ENCODE measurements at regions not wholly inside any gene's neighbourhood (a gene's known extent, or its start where the extent isn't known, plus 50 kb on each side); places are given as distances from the start of the nearest gene placed in this dataset.

DNA sequence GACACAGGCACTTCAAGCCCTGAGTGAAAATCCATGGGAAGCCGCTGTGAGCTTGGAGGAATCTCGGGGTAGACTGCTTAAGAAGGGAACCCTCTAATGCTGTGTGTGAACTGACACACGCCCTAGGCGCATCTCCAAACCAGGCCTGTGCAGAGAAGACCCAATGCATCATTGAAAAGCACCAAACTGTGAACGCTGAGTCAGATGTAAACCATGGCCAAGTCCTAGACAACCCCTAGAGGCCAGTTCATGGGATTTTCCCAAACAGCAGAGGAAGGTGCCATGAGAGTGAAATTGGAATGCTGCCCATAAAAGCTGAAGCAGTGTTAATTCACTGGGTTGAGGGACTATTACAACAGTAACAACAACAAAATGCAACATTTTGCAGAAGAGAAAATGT is 296.5 kb downstream of the SMOC2 start:
- no peak for DNase-seq

DNA sequence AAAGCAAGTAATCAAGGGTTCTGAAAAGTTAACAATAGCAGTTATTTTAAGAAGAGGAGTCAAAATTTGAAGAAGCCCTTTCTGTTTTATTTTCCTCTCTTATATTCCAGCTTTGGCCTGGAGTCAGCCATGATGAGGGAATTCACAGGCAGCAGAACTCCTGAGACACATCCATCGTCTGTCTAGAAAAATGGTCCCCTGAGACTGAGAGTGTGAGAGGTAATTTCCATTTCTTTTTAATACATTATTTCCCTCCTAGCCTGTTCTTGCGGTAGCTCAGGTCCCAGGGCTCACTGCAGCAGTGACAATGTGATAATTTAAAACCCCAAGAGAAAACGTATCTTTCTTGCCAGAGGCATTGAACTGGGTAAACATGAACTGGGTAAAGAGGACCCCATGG is 296.0 kb downstream of the SMOC2 start:
- DNase-seq, result no peak

DNA sequence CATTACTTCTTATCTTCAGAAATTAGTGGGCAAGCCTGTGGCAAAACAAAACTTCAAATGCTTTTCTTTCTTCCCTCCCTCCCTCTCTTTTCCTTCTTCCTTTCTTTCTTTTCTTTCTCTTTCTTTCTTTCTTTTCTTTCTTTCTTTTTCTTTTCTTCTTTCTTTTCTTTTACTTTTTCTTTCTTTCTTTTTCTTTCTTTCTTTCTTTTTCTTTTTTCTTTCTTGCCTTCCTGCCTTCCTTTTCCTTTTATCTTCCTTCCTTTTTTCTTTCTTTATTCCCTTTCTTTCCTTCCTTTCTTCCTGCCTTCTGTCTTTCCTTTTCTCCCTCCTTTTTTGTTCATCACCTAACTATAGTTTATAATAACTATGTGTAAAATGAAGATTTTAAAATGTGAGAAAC is 295.1 kb downstream of the SMOC2 start:
- no peak for DNase-seq

DNA sequence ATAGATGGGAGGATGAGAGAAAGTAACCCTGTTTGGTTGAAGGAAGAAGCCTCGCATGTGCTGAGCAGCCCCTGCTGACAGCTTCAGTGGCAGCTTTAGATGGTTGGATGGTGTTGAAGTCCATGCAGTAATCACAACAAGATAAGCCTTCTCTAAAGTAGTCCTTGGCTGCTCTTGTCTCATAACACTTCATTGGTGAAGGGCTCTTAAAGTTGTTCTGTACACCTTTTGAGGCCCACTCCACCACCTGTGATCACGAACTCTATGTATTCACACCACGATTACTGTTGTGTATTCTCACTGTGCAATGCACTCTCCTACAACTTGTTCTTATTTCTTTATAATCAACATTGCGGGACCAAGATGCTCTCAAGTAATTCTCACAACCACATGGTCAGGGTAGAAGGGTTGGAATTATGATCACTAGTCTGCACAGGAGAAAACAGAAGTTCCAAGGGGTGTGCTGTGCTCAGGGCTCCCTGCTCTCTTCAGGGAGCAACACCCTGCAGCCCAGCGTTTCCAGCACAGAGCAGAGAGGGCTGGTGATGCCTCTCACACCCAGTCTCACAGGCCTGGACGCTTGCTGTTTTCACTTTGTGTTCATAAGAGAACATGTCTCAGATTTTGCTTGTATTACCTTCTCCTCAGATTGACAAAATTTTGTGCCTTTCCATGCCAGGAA is 294.4 kb downstream of the SMOC2 start:
- DNase-seq, result no peak

DNA sequence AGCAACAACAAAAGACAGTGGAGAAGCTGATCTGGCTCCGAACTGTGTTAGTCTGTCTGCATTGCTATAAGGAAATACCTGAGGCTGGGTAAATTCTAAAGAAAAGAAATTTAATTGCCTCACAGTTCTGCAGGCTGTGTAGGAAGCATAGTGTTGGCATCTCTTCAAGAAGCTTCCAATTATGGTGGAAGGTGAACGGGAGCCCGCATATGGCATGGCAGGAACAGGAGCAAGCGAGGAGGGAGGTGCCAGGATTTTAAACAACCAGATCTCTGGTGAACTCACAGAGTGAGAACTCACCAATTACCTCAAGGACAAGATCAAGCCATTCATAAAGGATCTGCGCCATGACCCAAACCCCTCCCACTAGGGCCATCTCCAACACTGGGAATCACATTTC is 293.5 kb downstream of the SMOC2 start:
- no peak for DNase-seq

DNA sequence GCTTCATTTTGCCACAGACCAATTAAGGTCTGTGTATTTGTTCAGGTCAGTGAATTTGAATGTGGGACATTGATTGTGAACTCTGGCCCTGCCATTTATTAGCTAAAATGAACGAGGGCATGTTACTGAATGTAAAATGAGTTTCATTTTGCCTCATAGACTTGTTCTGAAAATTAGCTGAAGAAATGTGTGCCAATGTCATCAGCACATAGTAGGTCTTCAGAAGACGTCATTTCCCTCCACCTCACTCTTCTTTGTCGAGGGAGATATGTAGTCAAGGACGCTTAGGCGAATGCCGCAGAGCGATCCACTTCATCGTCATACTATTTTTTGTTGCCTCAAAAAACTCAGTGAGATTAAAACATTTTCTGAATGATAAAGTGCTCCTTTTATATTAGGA is 291.7 kb downstream of the SMOC2 start:
- DNase-seq, result no peak

DNA sequence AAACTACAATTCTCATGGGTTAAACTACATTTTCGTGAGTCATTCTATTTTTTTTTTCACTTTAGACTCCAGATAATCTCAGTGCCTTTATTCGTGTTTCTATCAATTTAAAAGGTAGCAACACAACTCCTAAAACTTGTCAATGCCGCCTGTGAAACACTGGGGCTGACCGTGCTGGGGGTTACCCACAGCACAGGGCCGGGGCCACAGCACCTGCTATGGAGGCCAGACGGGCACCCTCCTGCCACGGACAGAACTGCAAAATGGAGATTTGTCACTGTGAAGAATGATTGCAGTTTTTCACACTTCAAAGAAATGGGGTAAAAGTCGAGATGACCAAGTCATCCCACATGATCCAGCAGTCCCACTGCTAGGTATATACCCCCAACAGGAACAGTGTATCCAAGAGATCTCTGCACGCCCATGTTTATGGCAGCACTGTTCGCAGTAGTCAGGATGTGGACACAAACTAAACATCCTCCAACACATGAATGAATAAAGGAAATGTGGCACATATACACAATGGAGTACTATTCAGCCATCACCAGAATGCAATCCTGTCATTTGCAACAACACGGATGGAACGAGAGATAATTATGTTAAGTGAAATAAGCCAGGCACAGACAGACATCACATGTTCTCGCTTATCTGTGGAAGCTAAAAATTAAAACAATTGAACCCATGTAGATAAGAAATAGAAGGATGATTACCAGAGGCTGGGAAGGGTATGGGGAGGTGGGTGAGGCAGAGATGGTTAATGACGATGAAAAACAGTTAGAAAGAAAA is 290.1 kb downstream of the SMOC2 start:
- no peak for DNase-seq

DNA sequence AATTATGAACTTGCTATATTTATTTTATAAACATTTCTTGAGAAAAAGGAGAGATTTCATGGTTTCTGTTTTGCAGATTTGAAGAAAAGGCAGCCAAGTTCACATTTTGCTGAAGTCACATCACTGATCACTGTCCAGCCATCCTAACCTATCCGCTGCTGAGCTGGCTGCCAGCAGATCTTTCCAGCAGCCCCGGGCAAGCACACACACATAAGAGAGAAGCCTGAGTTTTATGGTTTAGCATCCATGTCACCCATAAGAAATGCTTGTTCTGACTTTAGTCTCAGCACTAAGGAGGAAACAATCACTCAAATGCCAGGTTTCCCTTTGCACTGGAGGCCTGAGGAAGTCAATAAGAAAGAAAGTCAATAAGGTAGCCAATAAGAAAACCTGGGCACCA is 287.1 kb downstream of the SMOC2 start:
- no peak for DNase-seq

DNA sequence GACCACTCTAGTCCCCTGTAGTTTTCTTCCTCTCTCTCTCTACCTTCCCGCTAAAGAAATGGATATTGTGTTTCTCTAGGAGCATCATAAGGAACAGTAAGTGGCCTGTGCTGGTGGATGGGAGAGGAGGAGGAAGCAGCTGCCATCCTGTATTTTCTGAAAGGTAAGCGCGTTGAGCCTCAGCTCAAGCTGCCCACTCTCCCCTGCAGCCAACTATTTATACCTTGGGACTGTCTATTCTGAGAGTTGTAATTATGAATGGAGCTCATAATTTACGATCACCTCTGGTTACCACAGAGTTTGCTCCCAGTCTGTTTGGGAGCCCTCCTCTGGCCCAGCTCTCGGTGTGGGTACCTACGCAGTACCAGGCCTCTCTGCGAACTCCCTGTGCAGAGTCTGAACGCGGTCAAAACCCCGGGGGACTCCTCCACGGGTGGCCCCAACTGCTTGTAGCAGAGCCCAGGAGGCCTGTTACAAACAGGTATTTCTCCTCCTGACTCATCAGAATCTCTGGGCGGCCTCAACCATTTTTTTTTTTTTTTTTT is 285.4 kb downstream of the SMOC2 start:
- DNase-seq, result no peak

DNA sequence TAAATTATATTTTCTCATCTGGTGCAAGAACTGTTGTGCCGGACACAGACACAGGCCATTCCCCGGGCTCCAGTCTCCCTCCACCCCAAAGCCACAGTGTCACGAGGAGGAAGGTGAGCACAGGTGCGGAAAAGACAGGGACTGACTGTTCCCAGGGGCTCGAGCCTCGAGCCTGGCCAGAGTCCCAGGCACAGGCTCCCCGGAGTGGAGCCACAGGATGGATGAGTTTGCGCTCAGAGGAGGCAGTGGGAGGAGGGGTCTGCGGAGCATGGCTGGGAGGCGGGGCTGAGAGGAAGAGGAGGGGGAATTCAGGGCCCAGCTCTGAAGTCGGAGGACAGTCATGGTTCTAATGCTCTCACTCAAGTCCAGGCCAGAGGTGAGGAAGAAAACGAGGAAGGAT is 284.8 kb downstream of the SMOC2 start:
- no peak for DNase-seq

DNA sequence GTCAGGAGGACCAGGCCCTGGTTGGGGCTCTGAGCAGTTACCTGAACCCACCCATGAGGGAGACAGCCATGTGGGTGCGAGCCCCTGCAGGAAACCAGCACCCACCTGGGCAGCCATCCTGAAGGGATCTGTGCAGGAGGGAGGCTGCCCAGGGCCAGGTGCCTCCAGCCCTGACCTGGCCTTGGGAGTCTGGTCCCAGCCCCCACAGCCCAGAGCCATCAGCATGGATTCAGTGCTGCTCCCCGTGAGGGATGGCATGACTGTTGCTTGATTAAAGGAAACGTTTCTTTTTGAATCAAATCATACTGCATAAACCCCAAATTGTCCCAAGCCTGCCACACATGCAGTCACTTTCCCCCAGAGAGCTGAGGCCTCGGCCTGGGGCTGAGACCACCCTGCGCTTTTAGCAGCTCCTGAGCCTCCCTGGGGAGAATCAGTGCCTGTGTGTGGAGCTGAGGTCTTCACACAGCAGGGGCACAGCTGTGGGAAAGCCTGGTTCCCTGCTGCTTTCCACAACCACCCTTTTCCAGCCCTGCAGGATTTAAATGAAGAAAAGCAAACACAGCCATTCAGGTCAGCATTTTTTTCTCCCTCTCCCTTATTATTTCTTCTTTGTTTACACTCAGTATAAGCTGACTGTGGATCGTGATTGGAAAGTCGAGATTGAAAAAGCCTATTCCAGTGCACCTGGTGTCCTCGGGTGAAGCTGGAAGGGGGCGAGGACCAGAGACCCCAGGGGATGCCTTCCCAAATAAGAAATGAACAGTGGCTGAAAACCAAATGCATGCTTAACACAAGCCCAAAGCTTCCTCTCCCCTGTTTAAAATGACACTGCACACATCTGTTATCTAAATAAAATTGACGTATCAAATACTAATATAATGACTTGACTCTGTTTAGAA is 283.9 kb downstream of the SMOC2 start:
- DNase-seq, result no peak

DNA sequence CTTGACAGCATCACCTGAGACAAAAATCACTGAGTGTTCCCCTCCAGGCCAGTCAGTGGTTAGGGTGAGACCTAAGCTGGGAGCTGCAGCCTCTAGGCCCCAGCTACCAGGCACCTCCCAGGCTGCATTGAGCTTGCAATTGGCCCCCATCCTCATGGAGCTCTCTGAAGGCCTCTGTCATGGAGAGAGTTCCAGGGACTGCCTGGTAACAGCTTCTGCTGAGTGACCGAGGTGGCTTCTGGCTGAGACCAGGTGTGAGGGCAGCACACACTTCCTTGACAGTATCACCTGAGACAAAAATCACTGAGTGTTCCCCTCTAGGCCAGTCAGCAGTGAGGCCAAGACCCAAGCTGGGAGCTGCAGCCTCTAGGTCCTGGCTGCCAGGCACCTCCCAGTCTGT is 283.0 kb downstream of the SMOC2 start:
- DNase-seq, result no peak

DNA sequence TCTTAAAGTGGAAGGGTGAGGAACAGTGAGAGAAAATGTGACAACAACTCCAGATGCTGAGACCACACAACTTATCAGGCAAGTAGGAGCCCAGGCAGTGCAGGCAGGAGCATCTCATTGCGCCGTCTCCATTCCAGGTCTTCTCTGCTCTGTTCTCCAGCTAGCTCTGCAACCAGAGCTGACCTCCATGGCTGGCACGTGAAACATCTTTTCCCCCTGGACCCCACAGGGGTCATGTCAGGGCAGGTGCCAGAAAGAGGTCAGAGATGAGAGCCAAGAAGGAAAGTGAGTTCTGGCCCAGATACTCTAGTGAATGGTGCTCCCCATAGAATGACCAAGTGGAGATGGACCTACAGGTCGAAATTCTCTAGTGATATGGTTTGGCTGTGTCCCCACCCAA is 281.4 kb downstream of the SMOC2 start:
- no peak for DNase-seq

DNA sequence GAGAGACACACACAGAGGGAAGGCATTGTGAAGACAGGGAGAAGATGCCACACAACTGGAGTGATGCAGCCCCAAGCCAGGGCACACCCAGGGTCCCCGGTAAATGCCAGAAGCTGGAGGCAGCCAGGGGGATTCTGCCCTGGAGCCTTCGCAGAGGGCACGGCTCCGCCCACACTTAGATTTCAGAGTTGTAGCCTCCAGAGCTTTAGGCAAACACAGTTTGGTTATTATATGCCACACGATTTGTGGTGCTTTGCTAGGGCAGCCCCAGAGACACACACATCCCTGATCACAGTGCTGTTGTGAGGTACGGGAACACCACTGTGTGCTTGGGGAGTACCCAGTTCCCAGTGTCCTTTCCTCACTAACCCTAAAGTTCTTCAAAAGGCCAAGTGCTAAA is 280.6 kb downstream of the SMOC2 start:
- no peak for DNase-seq

DNA sequence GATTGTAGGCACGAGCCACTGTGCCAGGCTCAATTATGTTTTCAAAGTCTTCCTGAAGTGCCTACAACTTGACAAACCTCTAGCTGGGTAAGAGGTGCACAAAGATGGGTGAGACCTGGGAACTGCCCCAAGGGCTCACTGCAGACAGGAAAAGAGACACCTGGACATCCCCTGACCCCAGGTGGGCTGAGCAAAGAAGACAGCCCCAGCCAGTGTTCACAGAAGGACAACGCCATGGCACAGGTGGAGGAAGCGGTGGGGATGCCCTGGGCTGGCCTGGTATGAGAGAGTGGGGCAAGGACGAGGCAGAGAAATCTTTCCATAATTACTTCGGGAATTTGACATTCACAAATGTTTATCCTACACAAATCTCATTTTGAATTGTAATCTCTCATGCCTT is 278.9 kb downstream of the SMOC2 start:
- DNase-seq, result no peak

DNA sequence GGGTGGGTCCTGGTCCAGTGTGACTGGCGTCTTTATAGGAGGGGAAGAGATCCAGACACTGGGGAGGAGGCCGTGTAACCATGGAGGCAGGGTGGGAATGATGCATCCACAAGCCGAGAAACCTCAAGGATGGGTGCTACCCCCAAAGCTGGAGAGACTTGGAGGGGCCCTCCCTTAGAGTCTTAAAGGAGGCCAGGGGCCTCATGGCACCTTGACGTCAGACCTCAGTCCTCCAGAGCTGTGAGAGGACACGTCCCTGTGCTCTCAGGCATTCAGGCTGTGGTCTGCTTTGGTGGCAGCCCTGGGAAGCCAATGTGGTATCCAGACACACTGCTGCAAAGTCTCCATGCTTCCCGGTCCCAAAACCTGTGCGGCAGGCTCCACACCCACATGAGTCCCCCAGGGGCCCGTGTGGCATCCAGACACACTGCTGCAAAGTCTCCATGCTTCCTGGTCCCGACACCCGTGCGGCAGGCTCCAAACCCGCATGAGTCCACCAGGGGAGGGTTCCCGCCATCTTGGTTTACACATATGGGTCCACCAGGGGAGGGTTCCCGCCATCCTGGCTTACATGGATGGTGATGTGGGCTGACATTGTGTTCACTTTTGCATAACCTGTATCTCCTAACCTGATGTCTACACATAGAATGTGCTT is 278.0 kb downstream of the SMOC2 start:
- DNase-seq, result no peak

All from T-helper 1 cell (primary cell).